ENCODE measurements at regions not wholly inside any gene's neighbourhood (a gene's known extent, or its start where the extent isn't known, plus 50 kb on each side); places are given as distances from the start of the nearest gene placed in this dataset.
"Not testable (repeated sequence)": the region's sequence is repeated elsewhere in the genome, so short reads cannot be mapped to it uniquely, and the experiment has no call there.

DNA sequence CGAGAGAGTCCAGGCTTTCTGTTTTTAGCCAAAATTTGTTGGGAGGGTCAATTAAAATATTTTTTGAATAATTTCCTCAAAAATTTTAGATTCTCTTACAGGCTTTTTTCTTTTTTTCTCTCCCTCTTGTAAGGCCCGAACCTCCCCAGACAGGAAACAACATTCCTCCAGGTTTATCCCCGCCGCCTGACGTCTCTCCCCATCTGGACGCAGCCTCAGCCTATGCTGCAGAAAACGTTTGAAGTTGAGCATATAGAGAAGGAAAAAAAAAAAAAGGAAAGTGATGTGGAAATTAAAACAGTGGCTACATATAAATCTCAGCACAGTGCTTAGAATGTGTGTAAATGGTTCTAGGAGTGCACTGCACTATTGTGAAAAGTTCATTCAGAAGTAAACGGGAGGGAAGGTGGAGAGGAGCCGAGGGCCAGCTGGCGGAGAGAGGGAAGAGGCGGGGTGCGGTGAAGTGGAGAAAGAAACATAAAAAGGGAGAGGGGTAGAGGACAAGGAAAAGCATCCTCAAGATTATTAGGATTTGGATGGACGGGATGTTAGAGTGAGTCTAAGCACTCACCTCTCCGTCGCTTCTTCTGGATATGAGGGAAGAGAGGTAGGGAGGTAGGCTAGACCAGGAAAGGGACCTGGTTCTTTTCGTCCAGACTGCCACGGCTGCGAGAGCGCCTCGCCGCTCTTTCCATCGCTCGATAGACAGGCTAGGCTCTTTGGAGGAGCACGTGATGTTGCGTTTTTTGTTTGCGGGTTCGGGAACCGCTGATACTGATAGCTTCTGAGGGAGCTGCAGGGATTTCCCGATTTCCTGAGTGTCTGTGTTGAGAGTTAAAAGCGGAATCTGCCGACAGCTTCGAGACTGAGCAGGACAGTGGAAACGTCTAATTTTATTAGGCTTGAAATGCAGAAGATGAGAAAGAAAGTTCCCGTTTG, 98.7 kb downstream of the TRIM27 start:
- H3K4me3 Mint-ChIP-seq = no peak overlapping the region

DNA sequence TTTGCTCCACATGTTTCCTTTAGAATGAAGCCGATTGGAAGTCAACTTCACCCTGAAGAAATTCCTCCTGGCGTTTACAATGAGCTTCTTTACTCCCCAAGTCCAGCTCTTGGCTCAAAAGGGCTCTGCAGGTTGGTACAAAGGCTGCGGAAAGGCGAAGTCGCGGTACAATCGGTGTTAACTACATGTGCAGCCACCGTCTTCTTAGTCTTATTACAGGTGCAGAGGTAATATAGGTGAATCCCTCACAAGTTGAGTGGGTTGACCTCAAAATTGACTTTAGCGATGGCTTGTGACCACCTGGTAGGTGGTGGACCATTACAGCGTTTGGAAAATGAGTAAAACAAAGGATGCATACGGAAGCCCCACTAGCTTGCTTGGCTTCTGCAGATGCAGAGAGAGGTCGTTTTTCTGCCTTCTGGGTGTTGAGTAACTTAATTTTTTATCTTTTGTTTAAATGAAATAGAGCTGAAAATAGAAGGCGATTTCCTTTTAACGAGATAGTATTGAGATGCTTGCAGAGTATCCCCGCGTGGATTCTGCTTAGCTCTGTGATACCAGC, 98.0 kb downstream of the TRIM27 start:
- H3K27ac Mint-ChIP-seq = no peak overlapping the region
- ATAC-seq (ENCODE audit: low read depth) = no peak
- H3K9me3 Mint-ChIP-seq = peaks cover 5% of the 10 kb centered on the region
- H3K36me3 Mint-ChIP-seq = peaks cover 3% of the 10 kb centered on the region
- H3K4me1 Mint-ChIP-seq = peaks cover 3% of the 10 kb centered on the region
- H3K27me3 Mint-ChIP-seq = peaks cover 34% of the 10 kb centered on the region
- no peak for DNase-seq (ENCODE audit: low spot score in 2 of 2)
- no peak overlapping the region for H3K4me3 Mint-ChIP-seq

More for the DNA sequence above, 98.7 kb downstream of the TRIM27 start:
- Mint-ChIP-seq H3K27me3 (peaks cover 32% of the 10 kb centered on the region), H3K27ac (no peak overlapping the region), H3K36me3 (peaks cover 3% of the 10 kb centered on the region), H3K4me1 (peaks cover 3% of the 10 kb centered on the region), H3K9me3 (peaks cover 5% of the 10 kb centered on the region)
- DNase-seq (ENCODE audit: low spot score in 2 of 2) (no peak), ATAC-seq (ENCODE audit: low read depth) (no peak)

DNA sequence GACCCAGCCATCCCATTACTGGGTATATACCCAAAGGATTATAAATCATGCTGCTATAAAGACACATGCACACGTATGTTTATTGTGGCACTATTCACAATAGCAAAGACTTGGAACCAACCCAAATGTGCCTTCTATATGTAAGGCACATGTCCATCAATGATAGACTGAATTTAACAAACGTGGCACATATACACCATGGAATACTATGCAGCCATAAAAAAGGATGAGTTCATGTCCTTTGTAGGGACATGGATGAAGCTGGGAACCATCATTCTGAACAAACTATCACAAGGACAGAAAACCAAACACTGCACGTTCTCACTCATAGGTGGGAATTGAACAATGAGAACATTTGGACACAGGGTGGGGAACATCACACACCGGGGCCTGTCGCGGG, 92.1 kb downstream of the TRIM27 start:
- not testable (repeated sequence) for H3K4me1 Mint-ChIP-seq; H3K27ac Mint-ChIP-seq; ATAC-seq (ENCODE audit: low read depth); H3K4me3 Mint-ChIP-seq; H3K9me3 Mint-ChIP-seq; H3K36me3 Mint-ChIP-seq; DNase-seq (ENCODE audit: low spot score in 2 of 2)
- H3K27me3 Mint-ChIP-seq = peaks cover 21% of the 10 kb centered on the region

DNA sequence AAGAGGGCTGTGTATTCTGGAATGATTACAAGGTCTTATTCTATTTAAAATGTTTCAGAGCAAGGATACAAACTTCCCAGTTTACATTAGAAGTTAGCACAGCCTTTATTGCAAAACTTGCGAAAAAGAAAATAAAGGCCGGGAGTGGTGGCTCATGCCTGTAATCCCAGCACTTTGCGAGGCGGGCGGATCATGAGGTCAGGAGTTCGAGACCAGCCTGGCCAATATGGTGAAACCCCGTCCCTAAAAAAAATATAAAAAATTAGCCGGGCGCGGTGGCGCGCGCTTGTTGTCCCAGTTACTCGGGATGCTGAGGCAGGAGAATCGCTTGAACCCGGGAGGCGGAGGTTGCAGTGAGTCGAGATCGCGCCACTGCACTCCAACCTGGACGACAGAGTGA, 87.1 kb downstream of the TRIM27 start:
- DNase-seq (ENCODE audit: low spot score in 2 of 2); H3K36me3 Mint-ChIP-seq; H3K27ac Mint-ChIP-seq; H3K9me3 Mint-ChIP-seq; ATAC-seq (ENCODE audit: low read depth); H3K4me3 Mint-ChIP-seq: not testable (repeated sequence)
- Mint-ChIP-seq H3K4me1 (peaks cover 14% of the 10 kb centered on the region), H3K27me3 (peaks cover 13% of the 10 kb centered on the region)

DNA sequence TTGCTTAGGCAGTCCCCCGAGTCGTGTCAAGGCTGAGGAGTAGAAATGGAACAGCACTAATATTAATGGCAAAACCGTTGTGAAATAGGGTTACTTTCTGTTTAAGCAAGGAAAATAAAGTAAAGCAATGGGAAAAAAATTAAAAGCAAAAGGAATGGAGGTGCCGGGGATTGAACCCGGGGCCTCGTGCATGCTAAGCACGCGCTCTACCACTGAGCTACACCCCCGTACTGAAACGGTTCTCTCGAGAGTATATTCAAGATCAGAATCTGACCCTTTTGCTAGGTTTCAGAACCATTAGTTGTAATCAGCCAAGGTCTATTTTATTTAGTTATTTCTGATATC, 85.5 kb downstream of the TRIM27 start:
- H3K27ac Mint-ChIP-seq = peak overlapping the region; percentile 87
- H3K9me3 Mint-ChIP-seq = peaks cover 1% of the 10 kb centered on the region
- DNase-seq (ENCODE audit: low spot score in 2 of 2) = peak in 1 of 2 donors; percentile 61
- H3K27me3 Mint-ChIP-seq = peaks cover 15% of the 10 kb centered on the region
- peaks cover 14% of the 10 kb centered on the region for H3K4me1 Mint-ChIP-seq
- peak; percentile 63 for ATAC-seq (ENCODE audit: low read depth)
- peak overlapping the region; percentile 86 for H3K4me3 Mint-ChIP-seq
- H3K36me3 Mint-ChIP-seq = no peaks in the 10 kb centered on the region

DNA sequence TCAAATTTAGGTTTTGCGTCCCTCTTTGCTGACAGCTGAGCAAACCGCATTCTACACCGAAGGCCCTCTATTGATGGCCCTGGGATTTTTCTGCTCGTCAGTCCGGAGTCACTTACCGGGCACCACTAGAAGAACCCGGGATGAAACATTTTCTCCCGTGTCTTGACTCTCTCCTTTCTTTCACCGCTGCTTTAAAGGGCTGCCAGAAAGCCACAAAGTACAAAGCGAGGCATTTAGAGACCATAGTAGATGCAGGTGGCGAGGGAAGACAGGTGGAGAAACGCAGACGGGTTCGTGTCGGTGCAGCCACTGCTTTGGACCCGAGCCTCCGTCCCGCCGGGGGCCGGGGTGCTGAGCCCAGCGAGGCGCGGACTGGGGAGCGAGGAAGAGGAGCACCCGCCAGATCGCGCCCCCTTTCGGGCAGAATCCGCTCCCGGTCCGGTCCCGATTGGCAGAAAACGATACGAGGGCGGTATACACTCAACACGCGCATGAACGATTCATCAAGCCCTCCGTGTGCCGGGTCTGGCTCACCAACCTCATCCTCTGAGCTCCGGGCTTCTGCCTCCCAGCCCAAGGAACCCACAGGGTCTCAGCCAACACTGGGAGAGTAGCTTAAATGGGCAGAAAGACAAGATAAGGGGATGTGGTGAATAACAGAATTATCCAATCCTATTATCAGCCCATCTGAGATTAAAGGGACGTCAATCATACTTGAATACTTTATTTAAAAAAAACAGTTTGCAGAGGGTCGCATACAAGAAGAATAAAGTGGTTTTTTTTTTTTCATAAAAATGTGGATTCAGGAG, 84.9 kb downstream of the TRIM27 start:
- H3K36me3 Mint-ChIP-seq = no peaks in the 10 kb centered on the region
- peaks cover 1% of the 10 kb centered on the region for H3K9me3 Mint-ChIP-seq
- H3K27ac Mint-ChIP-seq = peak overlapping the region; percentile 87
- peak overlapping the region; percentile 86 for H3K4me3 Mint-ChIP-seq
- peaks cover 9% of the 10 kb centered on the region for H3K27me3 Mint-ChIP-seq
- ATAC-seq (ENCODE audit: low read depth) (peak; percentile 65), DNase-seq (ENCODE audit: low spot score in 2 of 2) (peak; percentile 56 to 66)
- H3K4me1 Mint-ChIP-seq = peaks cover 14% of the 10 kb centered on the region

DNA sequence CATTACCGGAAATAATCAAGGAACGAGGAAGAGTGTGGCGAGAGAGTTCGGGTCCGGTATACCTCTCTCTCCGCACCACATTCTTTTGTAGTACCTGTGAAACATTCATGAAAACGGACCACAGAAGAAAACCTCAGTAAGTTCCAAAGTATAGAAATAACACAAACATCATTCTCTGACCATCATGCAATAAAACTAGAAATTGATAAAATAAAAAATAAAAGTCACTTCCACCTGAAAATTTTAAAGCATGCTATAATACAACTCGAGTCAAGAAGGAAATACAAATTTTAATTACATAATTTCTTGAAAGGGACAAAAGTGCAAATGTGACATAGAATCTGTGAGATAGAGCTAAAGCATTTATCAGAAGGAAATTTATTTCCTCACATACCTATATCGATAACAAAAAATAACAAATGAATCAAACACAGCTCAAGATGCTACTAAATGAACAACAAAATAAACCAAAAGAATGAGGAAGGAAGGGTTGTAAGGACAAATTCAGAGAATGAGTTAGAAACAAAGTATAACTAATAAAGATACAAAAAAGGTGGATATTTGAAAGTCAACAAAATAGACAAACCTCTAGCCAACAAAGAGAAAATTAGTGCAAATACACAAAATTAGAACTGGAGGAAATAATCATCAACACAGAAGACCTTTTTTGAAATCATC, 84.2 kb downstream of the TRIM27 start:
- H3K4me3 Mint-ChIP-seq = peak overlapping the region; percentile 86
- H3K4me1 Mint-ChIP-seq = peaks cover 14% of the 10 kb centered on the region
- DNase-seq (ENCODE audit: low spot score in 2 of 2) (no peak), ATAC-seq (ENCODE audit: low read depth) (no peak)
- H3K27ac Mint-ChIP-seq = no peak overlapping the region
- H3K36me3 Mint-ChIP-seq = no peaks in the 10 kb centered on the region
- H3K27me3 Mint-ChIP-seq = peaks cover 7% of the 10 kb centered on the region
- H3K9me3 Mint-ChIP-seq = peaks cover 1% of the 10 kb centered on the region

DNA sequence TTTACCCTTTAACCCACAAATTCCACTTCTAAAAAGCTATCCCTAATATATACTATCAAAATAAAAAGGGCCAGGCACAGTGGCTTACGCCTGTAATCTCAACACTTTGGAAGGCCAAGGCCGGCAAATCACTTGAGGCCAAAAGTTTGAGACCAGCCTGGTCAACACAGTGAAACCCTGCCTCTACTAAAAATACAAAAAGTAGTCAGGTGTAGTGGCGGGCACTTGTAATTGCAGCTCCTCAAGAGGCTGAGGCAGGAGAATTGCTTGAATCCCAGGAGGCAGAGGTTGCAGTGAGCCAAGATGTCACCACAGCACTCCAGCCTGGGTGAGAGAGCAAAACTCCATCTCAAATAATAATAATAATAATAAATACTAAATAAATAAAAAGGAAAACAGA, 82.5 kb downstream of the TRIM27 start:
- DNase-seq (ENCODE audit: low spot score in 2 of 2) = no peak
- H3K9me3 Mint-ChIP-seq = peaks cover 2% of the 10 kb centered on the region
- H3K27me3 Mint-ChIP-seq = peaks cover 10% of the 10 kb centered on the region
- ATAC-seq (ENCODE audit: low read depth) = no peak
- H3K27ac Mint-ChIP-seq = no peak overlapping the region
- no peaks in the 10 kb centered on the region for H3K36me3 Mint-ChIP-seq
- no peak overlapping the region for H3K4me3 Mint-ChIP-seq
- H3K4me1 Mint-ChIP-seq = peaks cover 14% of the 10 kb centered on the region

DNA sequence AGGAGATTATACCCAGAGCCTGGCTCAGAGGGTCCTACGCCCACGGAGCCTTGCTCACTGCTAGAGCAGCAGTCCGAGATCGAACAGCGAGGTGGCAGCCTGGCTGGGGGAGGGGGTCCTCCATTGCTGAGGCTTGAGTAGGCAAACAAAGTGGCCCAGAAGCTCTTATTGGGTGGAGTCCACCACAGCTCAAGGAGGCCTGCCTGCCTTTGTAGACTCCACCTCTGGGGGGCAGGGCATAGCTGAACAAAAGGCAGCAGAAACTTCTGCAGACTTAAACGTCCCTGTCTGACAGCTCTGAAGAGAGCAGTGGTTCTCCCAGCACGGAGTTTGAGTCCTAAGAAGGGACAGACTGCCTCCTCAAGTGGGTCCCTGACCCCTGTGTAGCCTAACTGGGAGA, 75.0 kb downstream of the TRIM27 start:
- not testable (repeated sequence) for ATAC-seq (ENCODE audit: low read depth); H3K4me1 Mint-ChIP-seq; H3K27ac Mint-ChIP-seq; H3K4me3 Mint-ChIP-seq; H3K36me3 Mint-ChIP-seq; DNase-seq (ENCODE audit: low spot score in 2 of 2); H3K9me3 Mint-ChIP-seq
- H3K27me3 Mint-ChIP-seq = peaks cover 11% of the 10 kb centered on the region

All from memory B cell (primary cell).